GM18951 (cell line): ENCODE measurements at regions not wholly inside any gene's neighbourhood (a gene's known extent, or its start where the extent isn't known, plus 50 kb on each side); places are given as distances from the start of the nearest gene placed in this dataset.
"Not testable (repeated sequence)": the region's sequence is repeated elsewhere in the genome, so short reads cannot be mapped to it uniquely, and the experiment has no call there.

ENCODE experiments used
- POLR2A ChIP-seq: IDR thresholded peaks from 4 replicates; pipeline ENCODE4 v1.6.1; 2011; ENCODE audit warnings: mild to moderate bottlenecking; ENCODE audit not compliant: insufficient read length, insufficient read depth; ENCODE audit errors: extremely low read depth
- in situ Hi-C: fragments of 300-500 bp; cut with MboI; formaldehyde crosslinking; loops from one replicate; pipeline ENCODE4 v1.12.0; 2022; ENCODE audit warnings: low sequenced_read_pairs, mixed read lengths, inconsistent platforms; ENCODE audit not compliant: unreplicated experiment

DNA sequence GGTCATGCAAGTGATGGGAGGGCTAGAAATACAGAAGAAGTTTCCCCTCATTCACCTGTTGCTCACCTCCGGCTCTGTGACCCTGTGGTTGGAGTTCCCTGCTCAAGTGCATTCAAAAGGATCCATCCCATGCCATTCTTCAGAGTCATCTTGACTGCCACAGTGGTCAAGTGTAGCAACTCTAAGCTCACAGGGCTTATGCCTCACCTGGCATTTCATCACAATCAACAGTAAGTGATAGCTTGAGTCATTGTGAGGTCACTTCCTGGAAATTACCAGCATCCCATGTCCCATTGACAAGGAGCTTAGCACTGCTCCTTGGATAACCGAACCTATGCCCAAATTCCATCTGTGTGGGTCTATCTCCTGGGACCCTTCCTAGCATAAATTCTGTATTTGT, 55.6 kb downstream of the OR4C45 start:
- no peak for TF ChIP-seq POLR2A
- in situ Hi-C loops: no loop called here

DNA sequence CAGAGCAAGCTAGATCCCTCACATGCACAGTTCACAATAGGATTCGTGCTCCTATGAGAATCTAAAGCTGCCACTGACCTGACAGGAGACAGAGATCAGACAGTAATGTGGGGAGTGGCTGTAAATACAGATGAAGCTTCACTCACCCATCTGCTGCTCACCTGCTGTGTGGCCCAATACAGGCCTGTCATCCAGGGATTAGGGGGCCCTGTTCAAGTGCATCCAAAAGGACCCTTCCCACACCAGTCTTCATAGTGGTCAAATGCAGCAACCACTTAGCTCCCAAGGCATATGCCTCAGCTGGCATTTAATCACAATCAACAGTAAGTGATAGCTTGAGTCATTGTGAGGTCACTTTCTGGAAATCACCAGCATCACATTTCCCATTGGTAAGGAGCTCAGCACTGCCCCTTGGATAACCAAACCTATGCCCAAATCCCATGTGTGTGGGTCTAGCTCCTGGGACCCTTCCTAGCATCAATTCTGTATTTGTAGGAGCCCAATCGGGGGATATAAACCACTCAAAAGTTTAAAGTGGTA, 65.6 kb downstream of the OR4C45 start:
- TF ChIP-seq POLR2A: no peak
- in situ Hi-C loops: no loop called here

DNA sequence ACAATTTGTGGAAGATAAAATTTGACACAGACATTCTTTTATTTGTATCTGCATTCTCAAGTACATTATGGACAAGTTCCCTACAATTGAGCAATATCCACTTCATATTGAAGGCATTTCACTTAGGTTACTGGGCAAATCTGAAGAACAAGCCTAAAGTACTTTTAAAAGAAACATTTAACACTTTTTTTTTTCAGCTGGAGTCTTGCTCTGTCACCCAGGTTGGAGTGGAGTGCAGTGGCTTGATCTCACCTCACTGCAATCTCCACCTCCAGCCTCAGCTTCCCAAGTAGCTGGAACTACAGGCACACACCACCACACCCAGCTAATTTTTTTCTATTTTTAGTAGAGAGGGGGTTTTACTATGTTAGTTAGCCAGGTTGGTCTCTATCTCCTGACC, 70.2 kb downstream of the OR4C45 start:
- in situ Hi-C loops: no loop called here
- TF ChIP-seq POLR2A: no peak

DNA sequence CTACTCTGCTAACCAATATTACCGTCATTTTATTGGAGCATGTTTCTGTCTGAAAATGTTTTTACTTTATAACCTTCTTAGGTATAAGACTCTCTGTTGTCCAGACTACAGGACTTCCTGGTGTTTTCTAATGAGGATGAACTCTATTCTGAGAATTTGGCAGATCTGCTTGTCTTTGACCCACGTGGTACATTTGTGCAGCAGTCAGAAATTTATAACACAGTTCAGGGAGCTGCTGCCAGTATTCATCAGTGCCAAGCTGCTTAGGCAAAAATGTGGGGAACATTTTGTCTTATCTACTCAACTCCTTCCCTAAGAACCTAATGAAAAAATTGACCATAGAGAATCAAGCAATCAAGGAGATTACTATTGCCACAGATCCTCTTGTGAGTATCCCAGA, 108.0 kb downstream of the OR4C45 start:
- in situ Hi-C loops: loop anchor here (25.0 kb wide), 1 partner anchor 197 kb away; no protein-coding TSS in a partner anchor

DNA sequence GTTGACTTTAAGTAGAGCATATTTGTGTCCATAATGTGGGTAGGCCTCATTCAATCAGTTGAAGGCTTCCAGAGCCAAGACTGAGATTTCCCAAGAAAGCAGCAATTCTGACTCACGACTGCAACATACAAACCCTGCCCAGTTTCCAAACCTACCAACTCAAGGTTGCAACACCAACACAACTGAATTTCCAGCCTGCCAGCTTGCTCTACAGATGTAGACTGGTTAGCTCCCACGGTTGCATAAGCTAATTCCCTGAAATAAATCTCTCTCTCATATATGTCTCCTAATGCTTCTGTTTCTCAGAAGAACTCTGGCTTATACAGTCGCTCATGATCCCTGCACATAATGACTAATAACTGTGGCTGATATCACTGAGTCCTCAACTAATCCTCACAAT, 113.6 kb downstream of the OR4C45 start:
- in situ Hi-C loops: loop anchor here (25.0 kb wide), 1 partner anchor 191 kb away; no protein-coding TSS in a partner anchor

DNA sequence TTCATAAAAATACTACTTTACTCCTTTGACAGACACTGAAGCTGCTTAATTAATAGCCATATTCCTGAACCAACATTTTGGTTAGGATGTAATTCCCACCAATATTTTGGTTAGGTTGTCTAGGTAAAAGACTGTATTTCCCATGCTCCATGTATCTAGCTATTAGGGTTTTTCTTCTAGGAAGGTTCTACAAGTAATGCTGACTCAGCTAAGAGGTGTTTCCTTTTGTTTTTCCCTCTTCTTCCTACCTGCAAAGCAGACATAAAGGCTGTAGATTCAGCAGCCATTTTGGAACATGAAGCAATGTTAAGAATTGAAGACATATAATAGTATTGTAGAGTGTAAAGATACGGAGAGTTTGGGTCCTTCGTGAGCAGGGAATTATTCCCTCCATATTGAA, 115.3 kb downstream of the OR4C45 start:
- in situ Hi-C loops: loop anchor here (25.0 kb wide), 1 partner anchor 189 kb away; no protein-coding TSS in a partner anchor

DNA sequence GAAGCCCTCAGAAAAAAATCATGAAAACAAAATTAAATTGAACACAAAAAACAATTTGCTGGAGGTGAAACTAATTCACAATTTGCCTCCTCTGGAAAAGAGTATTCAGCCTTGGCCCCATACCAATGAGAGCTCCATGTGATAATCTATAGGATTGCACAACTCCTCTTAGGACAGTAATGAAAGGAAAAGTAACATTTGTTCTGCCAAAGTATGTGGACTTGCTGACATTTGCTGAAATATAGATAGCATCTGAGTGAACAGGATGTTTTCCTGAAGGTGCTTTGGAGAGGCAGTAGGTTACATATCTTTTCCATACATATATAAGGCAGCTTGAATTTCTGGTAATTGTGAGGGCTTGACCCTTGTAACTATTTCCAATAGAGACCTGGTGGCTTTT, 122.8 kb downstream of the OR4C45 start:
- in situ Hi-C loops: no loop called here
- TF ChIP-seq POLR2A: no peak

DNA sequence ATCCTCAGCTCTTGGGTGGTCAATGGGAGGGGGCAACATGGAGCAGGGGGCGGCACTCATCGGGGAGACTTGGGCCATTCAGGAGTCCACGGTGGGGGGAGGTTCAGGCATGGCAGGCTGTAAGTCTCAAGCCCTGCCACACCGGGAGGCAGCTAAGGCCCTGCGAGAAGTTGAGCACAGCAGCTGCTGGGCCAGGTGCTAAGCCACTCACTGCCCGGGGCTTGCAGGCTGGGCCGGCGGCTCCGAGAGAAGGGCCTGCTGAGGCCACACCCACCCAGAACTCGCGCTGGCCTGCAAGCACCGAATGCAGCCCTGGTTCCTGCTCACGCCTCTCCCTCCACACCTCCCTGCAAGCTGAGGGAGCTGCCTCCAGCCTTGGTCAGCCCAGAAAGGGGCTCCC, 131.4 kb downstream of the OR4C45 start:
- TF ChIP-seq POLR2A: no peak
- in situ Hi-C loops: no loop called here

DNA sequence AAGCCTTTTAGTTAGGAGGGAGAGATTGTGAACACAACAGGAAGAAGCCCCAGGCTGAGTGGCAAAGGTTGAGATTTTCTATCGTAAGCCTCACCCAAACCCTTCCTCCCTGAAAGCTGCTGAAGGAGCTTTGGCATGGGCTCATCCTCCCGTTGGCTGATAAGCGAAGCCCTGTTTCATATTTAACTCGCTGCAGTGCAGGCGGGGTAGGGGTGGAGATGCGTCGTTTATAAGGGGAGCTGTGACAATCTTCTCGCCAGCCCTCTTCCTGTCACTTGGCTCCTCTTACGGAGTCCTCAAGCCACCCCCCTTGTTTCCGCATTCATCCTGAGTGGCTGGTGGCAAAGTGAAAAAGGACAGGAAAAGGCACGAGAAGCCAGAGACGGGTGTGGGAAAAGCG, 137.0 kb downstream of the OR4C45 start:
- in situ Hi-C loops: no loop called here
- TF ChIP-seq POLR2A: no peak

DNA sequence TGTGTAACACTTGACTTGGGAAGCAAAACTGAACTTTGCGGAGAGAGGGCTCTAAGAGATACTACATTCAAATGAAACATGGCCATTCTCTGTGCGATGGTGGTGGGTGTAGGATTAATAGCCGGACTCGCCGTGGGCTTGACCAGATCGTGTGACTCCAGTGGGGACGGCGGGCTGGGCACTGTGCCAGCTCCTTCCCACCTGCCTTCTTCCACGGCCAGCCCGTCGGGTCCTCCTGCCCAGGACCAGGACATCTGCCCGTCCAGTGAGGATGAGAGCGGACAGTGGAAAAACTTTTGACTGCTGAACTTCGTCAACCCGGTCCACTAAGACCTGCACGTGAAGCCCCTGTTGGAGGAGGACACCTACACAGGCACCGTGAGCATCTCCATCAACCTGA, 137.4 kb downstream of the OR4C45 start:
- no peak for TF ChIP-seq POLR2A
- in situ Hi-C loops: no loop called here

DNA sequence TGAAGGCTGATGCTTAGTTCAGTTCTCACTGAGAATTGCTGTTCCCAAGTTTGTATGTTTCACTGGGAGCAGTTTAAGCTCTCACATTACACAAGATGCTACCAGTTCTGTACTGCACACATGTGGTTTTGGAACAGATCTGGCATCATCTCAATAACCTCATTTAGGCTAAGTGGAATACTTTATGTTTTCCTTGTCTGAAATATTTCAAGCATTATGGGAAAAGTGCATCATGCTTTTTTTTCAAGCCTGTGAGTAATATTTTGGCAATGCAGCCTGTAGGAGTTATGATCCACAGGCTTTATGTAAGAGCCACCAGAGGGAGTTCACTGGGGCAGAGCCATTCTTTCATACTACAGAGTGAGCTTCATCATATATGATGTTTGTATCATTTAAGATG, 141.5 kb downstream of the OR4C45 start:
- in situ Hi-C loops: no loop called here
- TF ChIP-seq POLR2A: no peak

DNA sequence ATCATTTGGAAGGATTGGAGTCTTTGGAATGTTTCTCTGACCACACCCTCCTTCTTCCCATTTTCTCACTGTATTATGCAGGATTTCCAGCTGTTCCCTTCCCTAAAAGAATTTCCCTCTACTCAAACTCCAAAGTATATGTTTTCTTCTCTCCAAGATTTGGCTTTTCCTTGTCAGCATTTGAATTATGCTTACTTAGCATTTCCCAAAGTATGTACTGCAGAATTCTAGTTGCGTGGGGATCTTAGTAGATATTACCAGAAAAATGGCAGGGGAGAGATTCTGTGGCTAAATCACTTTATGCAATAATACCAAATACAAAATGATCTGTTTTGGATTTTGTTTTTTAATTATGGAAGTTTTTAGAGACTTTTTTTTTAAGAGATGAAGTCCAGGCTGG, 142.3 kb downstream of the OR4C45 start:
- in situ Hi-C loops: no loop called here

DNA sequence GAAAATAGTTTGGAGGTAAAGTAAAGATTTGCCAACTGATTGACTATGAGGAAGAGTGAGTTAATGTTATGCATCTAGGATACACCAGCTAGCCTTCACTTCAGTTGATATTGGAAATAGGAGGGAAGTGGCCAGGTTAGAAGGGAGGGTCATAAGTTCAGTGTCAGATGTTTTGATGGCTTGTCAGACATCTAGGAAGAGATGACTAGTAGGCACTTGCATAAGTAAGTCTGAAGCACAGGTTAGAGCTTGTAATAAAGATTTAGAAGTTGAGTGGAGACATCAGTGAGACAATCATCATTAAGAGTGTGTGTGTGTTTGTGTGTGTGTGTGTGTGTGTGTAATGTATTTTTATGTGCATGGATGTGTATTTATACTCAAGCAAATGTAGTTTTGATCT, 146.1 kb downstream of the OR4C45 start:
- in situ Hi-C loops: no loop called here
- TF ChIP-seq POLR2A: no peak

More for the DNA sequence above, 142.3 kb downstream of the OR4C45 start:
- TF ChIP-seq POLR2A: no peak

DNA sequence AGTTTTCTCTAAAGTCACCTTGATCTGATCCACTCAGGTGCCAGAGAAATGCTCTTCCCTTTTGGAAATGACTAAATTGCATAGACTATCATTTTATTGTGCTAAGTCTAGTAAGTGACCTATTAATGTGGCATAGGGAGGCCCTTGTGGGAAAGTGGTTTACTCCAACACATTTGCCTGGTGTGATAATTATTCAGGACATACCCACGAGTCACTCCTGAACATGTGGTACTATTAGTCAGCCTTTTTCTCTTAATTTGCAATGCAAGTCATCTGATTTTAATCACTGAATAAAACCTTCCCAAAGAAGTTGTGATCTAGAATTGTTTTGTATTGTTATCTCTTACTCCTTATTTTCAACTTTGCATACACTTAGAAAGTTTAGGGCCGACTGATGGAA, 148.7 kb downstream of the OR4C45 start:
- in situ Hi-C loops: no loop called here
- no peak for TF ChIP-seq POLR2A

DNA sequence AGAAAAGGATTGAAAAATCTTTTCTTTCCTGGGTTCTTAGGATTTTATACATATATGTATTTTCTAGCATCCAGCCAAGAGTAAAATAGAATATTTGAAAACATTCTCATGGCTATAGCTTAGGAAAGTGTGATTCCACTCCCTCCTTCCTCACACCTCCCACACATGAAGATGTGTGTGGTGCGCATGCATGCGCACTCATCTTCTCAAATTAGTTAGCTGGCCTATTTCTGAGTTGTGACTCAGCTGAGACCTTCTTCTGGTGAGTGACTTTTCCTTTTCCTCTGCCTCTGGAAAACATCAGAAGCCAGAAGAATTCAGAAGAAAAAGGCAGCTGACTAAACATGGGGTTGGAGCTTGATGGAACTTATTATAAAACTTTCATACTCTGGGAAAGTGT, 149.8 kb downstream of the OR4C45 start:
- in situ Hi-C loops: no loop called here
- TF ChIP-seq POLR2A: no peak

DNA sequence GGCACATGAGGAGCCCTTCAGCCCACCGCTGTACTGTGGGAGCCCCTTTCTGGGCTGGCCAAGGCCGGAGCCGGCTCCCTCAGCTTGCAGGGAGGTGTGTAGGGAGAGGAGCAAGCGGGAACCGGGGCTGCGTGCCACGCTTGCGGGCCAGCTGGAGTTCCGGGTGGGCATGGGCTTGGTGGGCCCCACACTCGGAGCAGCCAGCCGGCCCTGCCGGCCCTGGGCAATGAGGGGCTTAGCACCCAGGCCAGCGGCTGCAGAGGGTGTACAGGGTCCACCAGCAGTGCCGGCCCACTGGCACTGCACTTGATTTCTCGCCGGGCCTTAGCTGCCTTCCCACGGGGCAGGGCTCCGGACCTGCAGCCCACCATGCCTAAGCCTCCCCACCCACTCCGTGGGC, 150.5 kb downstream of the OR4C45 start:
- in situ Hi-C loops: not testable (repeated sequence)
